HG03280 (cell line): ENCODE measurements at regions not wholly inside any gene's neighbourhood (a gene's known extent, or its start where the extent isn't known, plus 50 kb on each side); places are given as distances from the start of the nearest gene placed in this dataset.

Experiments used
- ATAC-seq: cut with Tn5 transposase; IDR thresholded peaks from one replicate; pipeline ENCODE4 v1.9.1; 2021; ENCODE audit warnings: mild to moderate bottlenecking, moderate library complexity; ENCODE audit not compliant: unreplicated experiment

GRCh38 chr10:36391405-36391804, 734.0 kb upstream of the ANKRD30A start:
- ATAC-seq, result no peak

- ATAC-seq, result no peak
Measured at GRCh38 chr10:36390221-36390620, 735.2 kb upstream of the ANKRD30A start.

GRCh38 chr10:36388166-36388565, 737.2 kb upstream of the ANKRD30A start:
- no peak for ATAC-seq

GRCh38 chr10:36385693-36386092, 739.7 kb upstream of the ANKRD30A start:
- ATAC-seq, result no peak

GRCh38 chr10:36383349-36383748, 741.3 kb upstream of the FZD8 start:
- no peak for ATAC-seq

- no peak for ATAC-seq
Measured at GRCh38 chr10:36381748-36382147, 739.7 kb upstream of the FZD8 start.

- ATAC-seq, result no peak
Measured at GRCh38 chr10:36380538-36380937, 738.4 kb upstream of the FZD8 start.

GRCh38 chr10:36375107-36375506, 733.0 kb upstream of the FZD8 start:
- no peak for ATAC-seq

GRCh38 chr10:36373424-36374096, 731.5 kb upstream of the FZD8 start:
- no peak for ATAC-seq

- no peak for ATAC-seq
Measured at GRCh38 chr10:36367362-36367761, 725.3 kb upstream of the FZD8 start.

GRCh38 chr10:36366843-36367242, 724.7 kb upstream of the FZD8 start:
- no peak for ATAC-seq

GRCh38 chr10:36366065-36366464, 724.0 kb upstream of the FZD8 start:
- ATAC-seq, result no peak

- no peak for ATAC-seq
Measured at GRCh38 chr10:36362257-36362656, 720.2 kb upstream of the FZD8 start.

- no peak for ATAC-seq
Measured at GRCh38 chr10:36358736-36359135, 716.6 kb upstream of the FZD8 start.

GRCh38 chr10:36354633-36355032, 712.5 kb upstream of the FZD8 start:
- no peak for ATAC-seq

GRCh38 chr10:36351159-36351558, 709.1 kb upstream of the FZD8 start:
- no peak for ATAC-seq

GRCh38 chr10:36349445-36350078, 707.5 kb upstream of the FZD8 start:
- ATAC-seq, result no peak

- no peak for ATAC-seq
Measured at GRCh38 chr10:36345807-36346206, 703.7 kb upstream of the FZD8 start.

GRCh38 chr10:36345175-36345533, 703.1 kb upstream of the FZD8 start:
- ATAC-seq, result no peak

- ATAC-seq, result no peak
Measured at GRCh38 chr10:36344240-36345174, 702.4 kb upstream of the FZD8 start.

GRCh38 chr10:36342781-36343180, 700.7 kb upstream of the FZD8 start:
- no peak for ATAC-seq

GRCh38 chr10:36341471-36341870, 699.4 kb upstream of the FZD8 start:
- no peak for ATAC-seq
